ENCODE measurements at regions not wholly inside any gene's neighbourhood (a gene's known extent, or its start where the extent isn't known, plus 50 kb on each side); places are given as distances from the start of the nearest gene placed in this dataset.
"Not testable (repeated sequence)": the region's sequence is repeated elsewhere in the genome, so short reads cannot be mapped to it uniquely, and the experiment has no call there.

DNA sequence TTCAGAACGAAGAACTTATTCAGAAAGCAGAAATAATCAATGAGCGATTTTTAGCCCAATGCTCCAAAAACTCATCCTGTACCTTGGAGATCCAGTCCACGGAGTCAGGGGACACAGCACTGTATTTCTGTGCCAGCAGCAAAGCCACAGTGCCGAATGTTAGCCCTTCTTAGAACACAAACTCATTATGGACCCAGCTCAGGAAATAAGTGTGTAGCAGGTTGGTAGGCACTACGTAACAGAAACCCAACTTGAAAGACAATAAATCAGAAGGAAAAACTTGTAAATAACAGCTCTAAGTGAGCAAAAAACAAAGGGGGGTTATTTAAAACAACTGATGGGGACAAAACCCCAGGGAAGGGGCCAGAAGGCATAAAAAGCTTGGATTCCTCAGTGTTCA, 112.0 kb upstream of the PRSS1 start:
- TF ChIP-seq POLR2AphosphoS5 (IDR thresholded peaks at IDR 0.05) (no peak), POLR2A (IDR thresholded peaks at IDR 0.05) (no peak)
- TF ChIP-seq, protein P1, sequence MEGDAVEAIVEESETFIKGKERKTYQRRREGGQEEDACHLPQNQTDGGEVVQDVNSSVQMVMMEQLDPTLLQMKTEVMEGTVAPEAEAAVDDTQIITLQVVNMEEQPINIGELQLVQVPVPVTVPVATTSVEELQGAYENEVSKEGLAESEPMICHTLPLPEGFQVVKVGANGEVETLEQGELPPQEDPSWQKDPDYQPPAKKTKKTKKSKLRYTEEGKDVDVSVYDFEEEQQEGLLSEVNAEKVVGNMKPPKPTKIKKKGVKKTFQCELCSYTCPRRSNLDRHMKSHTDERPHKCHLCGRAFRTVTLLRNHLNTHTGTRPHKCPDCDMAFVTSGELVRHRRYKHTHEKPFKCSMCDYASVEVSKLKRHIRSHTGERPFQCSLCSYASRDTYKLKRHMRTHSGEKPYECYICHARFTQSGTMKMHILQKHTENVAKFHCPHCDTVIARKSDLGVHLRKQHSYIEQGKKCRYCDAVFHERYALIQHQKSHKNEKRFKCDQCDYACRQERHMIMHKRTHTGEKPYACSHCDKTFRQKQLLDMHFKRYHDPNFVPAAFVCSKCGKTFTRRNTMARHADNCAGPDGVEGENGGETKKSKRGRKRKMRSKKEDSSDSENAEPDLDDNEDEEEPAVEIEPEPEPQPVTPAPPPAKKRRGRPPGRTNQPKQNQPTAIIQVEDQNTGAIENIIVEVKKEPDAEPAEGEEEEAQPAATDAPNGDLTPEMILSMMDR (IDR thresholded peaks at IDR 0.05): no peak
- Histone ChIP-seq H3K27me3 (peaks cover 0 to 6% of the 10 kb centered on the region in 2 donors), H3K4me3 (no peak overlapping the region), H3K9me3 (no peaks in the 10 kb centered on the region), H3K4me1 (no peaks in the 10 kb centered on the region), H3K27ac (no peak overlapping the region), H3K36me3 (no peaks in the 10 kb centered on the region)
- intact Hi-C loops (cut with DNase I; ENCODE audit: low total_unique reads): no loop called here
- no peak for DNase-seq (ENCODE audit: low spot score in 2 of 2)

DNA sequence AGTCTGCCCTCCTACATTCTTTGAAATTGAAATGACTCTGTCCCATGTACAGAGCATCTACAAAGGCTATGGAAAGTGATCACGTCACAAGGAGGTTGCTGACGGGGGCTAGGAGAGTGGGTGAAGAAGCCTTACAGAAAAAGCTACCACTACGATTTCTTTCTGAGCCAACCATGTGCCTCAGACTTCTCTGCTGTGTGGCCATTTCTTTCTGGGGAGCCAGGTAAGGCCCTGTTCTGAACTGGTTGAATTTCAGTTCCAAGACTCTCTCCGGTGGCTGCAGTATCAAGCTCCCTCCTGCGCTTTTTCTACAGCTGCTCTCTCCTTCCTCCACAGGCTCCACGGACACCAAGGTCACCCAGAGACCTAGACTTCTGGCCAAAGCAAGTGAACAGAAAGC, 112.5 kb upstream of the PRSS1 start:
- Histone ChIP-seq H3K4me3 (no peak overlapping the region), H3K27me3 (peaks cover 0 to 3% of the 10 kb centered on the region in 2 donors), H3K27ac (no peak overlapping the region), H3K4me1 (no peaks in the 10 kb centered on the region), H3K36me3 (no peaks in the 10 kb centered on the region), H3K9me3 (no peaks in the 10 kb centered on the region)
- no peak for DNase-seq (ENCODE audit: low spot score in 2 of 2)
- no peak for TF ChIP-seq POLR2AphosphoS5 (IDR thresholded peaks at IDR 0.05)
- TF ChIP-seq POLR2A (IDR thresholded peaks at IDR 0.05): no peak
- TF ChIP-seq, protein P1 (IDR thresholded peaks at IDR 0.05): no peak
- intact Hi-C loops (cut with DNase I; ENCODE audit: low total_unique reads): no loop called here

DNA sequence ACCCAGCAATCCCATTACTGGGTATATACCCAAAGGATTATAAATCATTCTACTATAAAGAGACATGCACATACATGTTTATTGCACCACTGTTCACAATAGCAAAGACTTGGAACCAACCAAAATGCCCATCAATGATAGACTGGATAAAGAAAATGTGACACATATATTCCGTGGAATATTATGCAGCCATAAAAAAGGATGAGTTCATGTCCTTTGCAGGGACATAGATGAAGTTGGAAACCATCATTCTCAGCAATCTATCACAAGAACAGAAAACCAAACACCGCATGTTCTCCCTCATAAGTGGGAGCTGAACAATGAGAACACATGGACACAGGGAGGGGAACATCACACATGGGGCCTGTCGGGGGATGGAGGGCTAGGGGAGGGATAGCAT, 113.2 kb upstream of the PRSS1 start:
- H3K36me3 ChIP-seq; H3K4me3 ChIP-seq; intact Hi-C loops (cut with DNase I; ENCODE audit: low total_unique reads); DNase-seq (ENCODE audit: low spot score in 2 of 2); H3K9me3 ChIP-seq; H3K27ac ChIP-seq; H3K27me3 ChIP-seq; H3K4me1 ChIP-seq: not testable (repeated sequence)

DNA sequence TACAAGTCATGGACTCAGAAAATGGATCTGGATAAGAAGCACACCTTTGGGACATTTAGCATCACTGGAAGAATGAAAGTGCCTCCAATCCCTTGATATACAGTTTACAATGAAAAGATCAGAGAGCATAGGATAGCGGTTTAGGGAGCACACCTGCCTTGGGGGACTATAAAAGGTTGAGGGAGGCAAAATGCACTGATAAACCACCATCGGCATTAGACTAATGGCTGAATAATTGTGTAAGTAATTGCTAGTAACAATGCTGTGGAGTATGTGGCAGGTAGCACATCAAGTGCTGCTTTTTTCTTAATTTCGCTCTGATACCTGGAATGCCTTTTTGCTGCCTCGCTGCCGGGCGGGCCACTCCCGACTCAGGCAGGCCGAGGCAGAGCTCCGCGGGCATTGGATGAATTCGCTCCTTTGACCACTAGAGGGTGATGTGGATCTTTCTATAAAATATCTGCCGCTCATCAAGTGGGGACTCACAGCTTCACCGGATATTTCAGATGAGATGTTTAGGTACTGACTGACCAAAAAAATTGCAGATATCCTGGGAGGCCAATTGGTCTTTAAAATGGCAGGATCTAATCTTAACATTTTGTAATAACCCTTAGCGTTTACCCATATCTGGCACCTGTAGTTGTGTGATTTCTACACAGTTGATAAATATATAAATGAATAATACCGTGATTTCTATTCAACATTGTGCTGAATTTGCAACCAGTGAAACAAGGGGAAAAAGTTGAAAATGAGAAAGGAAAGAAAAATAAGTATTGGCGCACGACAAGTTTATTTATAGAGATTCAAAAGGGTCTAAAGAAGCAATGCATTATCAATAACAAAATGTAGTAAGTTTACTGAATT, 116.8 kb upstream of the PRSS1 start:
- Histone ChIP-seq H3K9me3 (no peaks in the 10 kb centered on the region), H3K27me3 (no peaks in the 10 kb centered on the region), H3K4me3 (no peak overlapping the region), H3K36me3 (no peaks in the 10 kb centered on the region), H3K4me1 (no peaks in the 10 kb centered on the region), H3K27ac (no peak overlapping the region)
- DNase-seq (ENCODE audit: low spot score in 2 of 2): peak in 1 of 2 donors; percentile 23
- intact Hi-C loops (cut with DNase I; ENCODE audit: low total_unique reads): no loop called here
- TF ChIP-seq, protein P1 (IDR thresholded peaks at IDR 0.05): peak; percentile 24 to 65 (median 64)
- no peak for TF ChIP-seq POLR2A (IDR thresholded peaks at IDR 0.05)

DNA sequence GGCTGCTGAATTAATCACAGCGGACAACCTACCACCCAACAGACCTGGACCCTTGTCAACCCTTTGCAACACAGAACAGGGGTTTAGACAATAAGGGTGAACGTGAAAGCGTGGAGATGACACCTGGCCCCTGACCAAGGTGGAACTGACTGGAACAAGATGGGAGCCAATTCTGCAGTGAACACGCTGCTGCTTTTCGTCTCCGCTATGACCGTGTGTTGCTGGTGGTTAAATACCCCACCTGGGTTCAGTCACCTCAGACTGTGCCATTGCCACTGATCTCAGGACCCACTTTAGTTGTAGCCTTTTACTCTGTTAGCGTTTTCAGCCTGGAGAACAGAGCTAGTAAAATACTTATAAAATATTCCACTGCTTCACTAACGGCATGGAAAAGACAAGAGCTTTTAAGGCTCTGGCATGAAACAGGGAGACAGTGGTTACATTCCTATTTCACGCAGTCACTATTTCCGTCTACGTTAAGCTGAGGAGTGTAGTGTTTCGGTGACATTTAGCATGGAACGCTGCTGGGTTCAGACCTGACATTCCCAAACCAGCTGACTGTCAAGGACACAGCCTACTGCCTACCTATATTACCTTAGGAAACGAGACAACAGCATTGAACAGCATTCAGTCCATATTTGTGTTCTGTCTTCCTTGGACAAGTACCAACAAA, 119.5 kb upstream of the PRSS1 start:
- no peaks in the 10 kb centered on the region for H3K9me3 ChIP-seq
- intact Hi-C loops (cut with DNase I; ENCODE audit: low total_unique reads): no loop called here
- no peaks in the 10 kb centered on the region for H3K27me3 ChIP-seq
- DNase-seq (ENCODE audit: low spot score in 2 of 2): no peak
- H3K4me1 ChIP-seq: no peaks in the 10 kb centered on the region
- no peak overlapping the region for H3K27ac ChIP-seq
- TF ChIP-seq POLR2AphosphoS5 (IDR thresholded peaks at IDR 0.05) (no peak), POLR2A (IDR thresholded peaks at IDR 0.05) (no peak)
- TF ChIP-seq, protein P1 (IDR thresholded peaks at IDR 0.05): no peak
- no peaks in the 10 kb centered on the region for H3K36me3 ChIP-seq
- no peak overlapping the region for H3K4me3 ChIP-seq

Data from breast epithelium (tissue), 4 donors.